Progenitor cell of endocrine pancreas (in vitro differentiated cells): ENCODE measurements at regions not wholly inside any gene's neighbourhood (a gene's known extent, or its start where the extent isn't known, plus 50 kb on each side); places are given as distances from the start of the nearest gene placed in this dataset.

ENCODE experiments used
- DNase-seq: peaks from one replicate; pipeline ENCODE4 v3.0.0; 2021; ENCODE audit warnings: low spot score; ENCODE audit not compliant: unreplicated experiment
- H3K27ac Mint-ChIP-seq: 2 replicates; pipeline ENCODE4 v1.8.0; 2021; ENCODE audit warnings: mild to moderate bottlenecking, moderate library complexity, mixed read lengths
- H3K27me3 Mint-ChIP-seq: 2 replicates; pipeline ENCODE4 v1.8.0; 2021; ENCODE audit warnings: mixed read lengths
- H3K36me3 Mint-ChIP-seq: 2 replicates; pipeline ENCODE4 v1.8.0; 2022; ENCODE audit warnings: mixed read lengths; ENCODE audit not compliant: insufficient read depth
- H3K4me1 Mint-ChIP-seq: 2 replicates; pipeline ENCODE4 v1.8.0; 2021; ENCODE audit warnings: low read depth, mixed read lengths
- H3K4me3 Mint-ChIP-seq: 2 replicates; pipeline ENCODE4 v1.8.0; 2021; ENCODE audit warnings: low read depth, mild to moderate bottlenecking, moderate library complexity, mixed read lengths
- H3K9me3 Mint-ChIP-seq: 2 replicates; pipeline ENCODE4 v1.8.0; 2021; ENCODE audit warnings: low read depth, mixed read lengths
- TF ChIP-seq, protein P1 (sequence below): fragments of 200-600 bp; sonication (generic); IDR thresholded peaks from one replicate; pipeline ENCODE4 v1.5.0; 2021; ENCODE audit warnings: antibody characterized with exemption, mild to moderate bottlenecking; ENCODE audit not compliant: unreplicated experiment

DNA sequence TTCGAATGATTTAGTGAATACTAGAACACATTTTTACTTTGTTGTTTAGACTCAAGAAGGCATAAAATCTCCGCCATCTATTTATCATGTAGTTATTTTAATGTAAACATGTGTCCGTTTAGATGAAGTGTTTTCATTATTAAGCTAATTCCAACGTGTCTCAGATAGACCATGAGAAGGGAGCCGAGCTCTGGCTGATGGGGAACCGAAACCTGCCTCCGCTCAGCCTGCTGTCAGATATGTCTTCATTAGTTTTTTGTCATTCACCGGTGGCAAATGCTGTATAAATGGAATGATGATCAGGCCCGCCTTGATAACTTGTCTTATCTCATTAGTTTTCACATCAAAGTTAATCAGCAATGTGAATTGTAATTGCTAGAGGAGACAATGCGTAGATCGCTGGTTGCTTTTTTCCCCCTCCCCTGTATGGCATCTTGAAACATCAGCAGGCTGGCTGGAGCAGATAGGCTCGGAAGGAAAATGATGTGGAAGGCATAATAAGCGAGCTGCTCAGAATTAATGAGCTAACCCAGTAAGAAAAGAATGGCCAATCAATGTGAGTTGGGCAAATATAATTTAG lies 136.4 kb downstream of the LINC00237 start:
- H3K27ac Mint-ChIP-seq, result no peak overlapping the region
- DNase-seq, result no peak
- peaks cover 54% of the 10 kb centered on the region for H3K27me3 Mint-ChIP-seq
- no peaks in the 10 kb centered on the region for H3K36me3 Mint-ChIP-seq
- peaks cover 14% of the 10 kb centered on the region for H3K4me1 Mint-ChIP-seq
- H3K4me3 Mint-ChIP-seq, result no peak overlapping the region
- TF ChIP-seq, protein P1, sequence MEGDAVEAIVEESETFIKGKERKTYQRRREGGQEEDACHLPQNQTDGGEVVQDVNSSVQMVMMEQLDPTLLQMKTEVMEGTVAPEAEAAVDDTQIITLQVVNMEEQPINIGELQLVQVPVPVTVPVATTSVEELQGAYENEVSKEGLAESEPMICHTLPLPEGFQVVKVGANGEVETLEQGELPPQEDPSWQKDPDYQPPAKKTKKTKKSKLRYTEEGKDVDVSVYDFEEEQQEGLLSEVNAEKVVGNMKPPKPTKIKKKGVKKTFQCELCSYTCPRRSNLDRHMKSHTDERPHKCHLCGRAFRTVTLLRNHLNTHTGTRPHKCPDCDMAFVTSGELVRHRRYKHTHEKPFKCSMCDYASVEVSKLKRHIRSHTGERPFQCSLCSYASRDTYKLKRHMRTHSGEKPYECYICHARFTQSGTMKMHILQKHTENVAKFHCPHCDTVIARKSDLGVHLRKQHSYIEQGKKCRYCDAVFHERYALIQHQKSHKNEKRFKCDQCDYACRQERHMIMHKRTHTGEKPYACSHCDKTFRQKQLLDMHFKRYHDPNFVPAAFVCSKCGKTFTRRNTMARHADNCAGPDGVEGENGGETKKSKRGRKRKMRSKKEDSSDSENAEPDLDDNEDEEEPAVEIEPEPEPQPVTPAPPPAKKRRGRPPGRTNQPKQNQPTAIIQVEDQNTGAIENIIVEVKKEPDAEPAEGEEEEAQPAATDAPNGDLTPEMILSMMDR, result no peak
- H3K9me3 Mint-ChIP-seq, result no peaks in the 10 kb centered on the region

DNA sequence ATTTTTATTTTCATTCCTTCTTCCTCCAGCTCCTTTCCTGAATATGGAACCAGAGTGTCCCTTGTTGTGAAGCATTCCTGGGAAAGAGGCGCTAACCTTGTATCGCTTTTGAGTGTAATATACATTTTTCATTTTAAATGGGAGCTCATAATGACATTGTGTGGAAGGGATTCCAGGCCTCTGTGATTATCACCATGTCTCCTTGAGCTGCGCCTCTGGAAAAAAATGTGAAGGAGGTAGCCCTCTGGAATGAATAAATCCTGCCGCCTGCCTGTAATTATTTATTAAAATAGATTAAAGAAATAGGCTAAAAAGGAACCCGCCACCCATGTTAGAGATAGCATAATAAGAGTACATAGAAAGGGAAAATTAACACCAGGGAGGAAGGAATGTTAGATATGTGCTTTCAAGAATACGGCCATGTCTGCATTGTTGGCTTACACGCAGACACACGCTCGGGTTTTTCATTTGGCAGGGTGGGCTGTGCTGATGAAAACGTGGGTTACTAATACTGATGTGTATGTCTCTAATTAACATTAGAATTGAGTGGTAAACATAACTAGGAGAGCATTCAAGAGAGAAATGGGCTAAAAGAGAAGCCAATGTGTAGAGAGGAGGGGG lies 138.5 kb downstream of the LINC00237 start:
- peaks cover 47% of the 10 kb centered on the region for H3K27me3 Mint-ChIP-seq
- H3K27ac Mint-ChIP-seq, result no peak overlapping the region
- no peaks in the 10 kb centered on the region for H3K36me3 Mint-ChIP-seq
- TF ChIP-seq, protein P1, result no peak
- no peak overlapping the region for H3K4me3 Mint-ChIP-seq
- H3K4me1 Mint-ChIP-seq, result peaks cover 11% of the 10 kb centered on the region
- DNase-seq, result no peak
- H3K9me3 Mint-ChIP-seq, result no peaks in the 10 kb centered on the region

DNA sequence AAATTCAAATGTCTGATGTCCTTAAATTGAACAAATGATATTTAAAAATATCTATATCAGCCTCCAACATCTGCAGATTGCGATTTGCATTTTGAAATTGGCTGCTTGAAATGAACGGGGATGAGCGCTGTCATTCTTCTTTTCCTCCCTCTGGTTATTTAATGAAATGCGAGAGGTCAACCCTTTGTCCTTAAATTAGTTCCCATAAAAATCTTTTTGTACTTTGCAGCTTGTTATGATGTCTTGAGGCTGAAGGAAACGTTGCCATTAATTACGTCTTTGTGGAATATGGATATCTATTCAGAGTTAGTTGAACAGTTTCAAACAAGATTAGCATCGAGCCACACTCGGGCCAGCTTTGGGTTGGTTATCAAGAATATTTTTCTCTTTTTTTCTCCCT lies 140.0 kb downstream of the LINC00237 start:
- no peak overlapping the region for H3K4me3 Mint-ChIP-seq
- H3K4me1 Mint-ChIP-seq, result peaks cover 4% of the 10 kb centered on the region
- H3K36me3 Mint-ChIP-seq, result no peaks in the 10 kb centered on the region

DNA sequence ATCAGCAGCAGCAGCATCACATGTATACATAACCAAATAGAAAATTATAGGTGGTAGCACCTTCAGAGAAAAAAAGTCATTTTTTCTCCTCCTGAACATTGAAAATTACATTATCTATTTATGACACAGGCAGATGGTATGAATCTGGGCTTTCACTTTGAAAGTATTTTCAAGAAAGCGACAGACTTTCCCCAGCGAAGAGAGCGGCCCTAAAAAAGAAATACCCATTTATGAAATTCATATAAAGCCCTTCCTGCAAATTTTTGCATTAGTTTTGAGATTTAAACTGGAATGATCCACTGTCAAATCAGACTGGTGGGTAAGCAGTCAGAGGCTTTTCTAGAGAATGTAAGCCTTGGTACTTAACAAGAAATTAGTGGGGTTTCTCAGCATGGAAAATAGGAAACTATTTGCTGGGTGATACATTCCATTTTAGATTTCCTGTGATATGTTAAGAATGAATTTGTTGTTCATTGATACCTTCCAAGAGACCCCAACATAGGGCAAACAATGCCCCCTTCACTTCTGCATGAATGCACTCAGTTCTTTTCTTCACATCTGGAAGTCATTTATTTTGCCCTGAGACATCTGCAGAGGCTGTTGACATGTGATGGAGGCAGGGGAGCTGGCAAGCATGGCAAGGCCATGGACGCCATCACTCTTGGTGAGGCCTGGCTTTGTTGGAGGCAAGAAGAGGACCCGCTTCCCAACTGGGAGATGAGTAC lies 147.0 kb downstream of the LINC00237 start:
- H3K4me1 Mint-ChIP-seq, result peaks cover 15% of the 10 kb centered on the region
- H3K4me3 Mint-ChIP-seq, result no peak overlapping the region
- H3K36me3 Mint-ChIP-seq, result no peaks in the 10 kb centered on the region
- peaks cover 7% of the 10 kb centered on the region for H3K9me3 Mint-ChIP-seq
- DNase-seq, result no peak
- H3K27me3 Mint-ChIP-seq, result peaks cover 38% of the 10 kb centered on the region
- TF ChIP-seq, protein P1, result no peak
- H3K27ac Mint-ChIP-seq, result no peak overlapping the region

More for the DNA sequence above, 140.0 kb downstream of the LINC00237 start:
- no peak overlapping the region for H3K27ac Mint-ChIP-seq
- no peak for DNase-seq
- TF ChIP-seq, protein P1, result no peak
- peaks cover 3% of the 10 kb centered on the region for H3K9me3 Mint-ChIP-seq
- H3K27me3 Mint-ChIP-seq, result peaks cover 56% of the 10 kb centered on the region

DNA sequence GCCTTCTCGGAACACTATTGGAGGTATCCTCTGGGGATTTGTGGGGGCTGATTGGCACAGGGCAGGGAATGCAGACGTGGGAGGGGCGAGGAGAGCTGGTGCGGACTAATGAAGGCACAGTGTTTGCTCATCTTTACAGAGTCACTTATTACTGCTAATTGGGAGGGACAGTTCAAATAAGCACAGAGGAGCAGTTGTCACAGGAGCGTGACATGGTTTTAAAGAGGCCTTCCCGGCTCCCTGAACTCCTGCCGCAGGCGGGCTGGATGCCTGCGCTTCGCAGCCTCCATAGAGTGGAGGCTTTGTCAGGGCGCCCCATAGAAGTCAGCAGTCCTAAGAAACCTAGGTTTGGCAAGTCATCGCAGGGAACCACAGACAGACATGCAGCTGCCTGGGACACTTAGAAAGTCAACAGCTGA lies 149.6 kb downstream of the LINC00237 start:
- H3K27ac Mint-ChIP-seq, result no peak overlapping the region
- peaks cover 7% of the 10 kb centered on the region for H3K9me3 Mint-ChIP-seq
- H3K4me3 Mint-ChIP-seq, result no peak overlapping the region
- no peaks in the 10 kb centered on the region for H3K36me3 Mint-ChIP-seq
- TF ChIP-seq, protein P1, result no peak
- H3K27me3 Mint-ChIP-seq, result peaks cover 50% of the 10 kb centered on the region
- peaks cover 15% of the 10 kb centered on the region for H3K4me1 Mint-ChIP-seq
- no peak for DNase-seq
